HepG2 (cell line): ENCODE measurements at regions not wholly inside any gene's neighbourhood (a gene's known extent, or its start where the extent isn't known, plus 50 kb on each side); places are given as distances from the start of the nearest gene placed in this dataset.

Experiments
- ATAC-seq: fragments of 200-7000 bp; cut with Tn5 transposase; 3 replicates; pipeline ENCODE4 v1.9.1; 2020; ENCODE audit warnings: mild to moderate bottlenecking, moderate library complexity
- BruUV-seq: library from RNA; stranded (reverse); fragments of 400-500 nt; replicated peaks from 2 replicates; lab custom pipeline; 2021; lab: Mats Ljungman, UMichigan
- CTCF ChIA-PET: fragments of 300-600 bp; formaldehyde crosslinking; extraction: SDS; loops from one replicate; lab custom pipeline; 2021; ENCODE audit warnings: low total read pairs, inconsistent platforms, low intra/inter-chr PET ratio; lab: Yijun Ruan, JAX
- POLR2A ChIA-PET: fragments of 350-600 bp; sonication (Branson Sonifier 250); formaldehyde crosslinking; loops from one replicate; lab custom pipeline; 2020; ENCODE audit warnings: antibody characterized with exemption, inconsistent platforms; lab: Yijun Ruan, JAX
- DNase-seq: peaks from one replicate; pipeline ENCODE4 v3.0.0-alpha.2; 2015; ENCODE audit warnings: low spot score
- FAIRE-seq: peaks from 3 replicates; lab custom pipeline; 2011; peaks lifted over from hg19 to GRCh38; lab: Jason Lieb, UNC
- H2AFZ ChIP-seq: one replicate; pipeline ENCODE4 v1.6.1; 2011; ENCODE audit warnings: low read length, inconsistent platforms
- H3K27ac ChIP-seq: fragments of 300-600 bp; 3 replicates; pipeline ENCODE4 v1.8.0; 2011; ENCODE audit warnings: mixed run types, mild to moderate bottlenecking, mixed read lengths, low read length, inconsistent platforms; ENCODE audit not compliant: insufficient read depth; ENCODE audit errors: extremely low read length
- H3K27me3 ChIP-seq, 2 experiments: fragments of 200-600 bp in 1 of 2; 2 replicates in 1 of 2; 3 replicates in 1 of 2; pipeline versions ENCODE4 v1.6.0 to v1.8.0; 2011; ENCODE audit warnings: low read length in 2 of 2, mild to moderate bottlenecking in 2 of 2, moderate library complexity in 2 of 2, inconsistent platforms in 1 of 2; ENCODE audit not compliant: insufficient read depth in 2 of 2, control insufficient read depth in 1 of 2
- H3K36me3 ChIP-seq, 2 experiments: fragments of 200-600 bp in 1 of 2; replicated peaks in 1 of 2; 2 replicates in 1 of 2; 3 replicates in 1 of 2; pipeline versions ENCODE4 v1.5.1 to v1.8.0; 2011; ENCODE audit warnings: low read length in 2 of 2, inconsistent platforms in 1 of 2; ENCODE audit not compliant: insufficient read depth in 2 of 2, control insufficient read depth in 1 of 2
- H3K4me1 ChIP-seq: 2 replicates; pipeline ENCODE4 v1.5.1; 2012; ENCODE audit warnings: low read length, inconsistent platforms; ENCODE audit not compliant: insufficient read depth
- H3K4me2 ChIP-seq: 2 replicates; pipeline ENCODE4 v1.6.0; 2011; ENCODE audit warnings: low read depth, low read length, inconsistent platforms
- H3K4me3 ChIP-seq, 3 experiments: fragments of 200-600 bp in 1 of 3; sonication (generic), shearing (Covaris generic) in 1 of 3; replicated peaks in 1 of 3; 2 replicates each; pipeline ENCODE4 v1.5.1; 2011 to 2016; ENCODE audit warnings: low read length in 3 of 3, inconsistent platforms in 2 of 3, low read depth in 2 of 3, mild to moderate bottlenecking in 2 of 3, control low read depth in 1 of 3, mixed read lengths in 1 of 3; ENCODE audit not compliant: insufficient read depth in 1 of 3
- H3K79me2 ChIP-seq: one replicate; pipeline ENCODE4 v1.6.1; 2011; ENCODE audit warnings: low read length, inconsistent platforms; ENCODE audit not compliant: insufficient read depth
- H3K9ac ChIP-seq: 2 replicates; pipeline ENCODE4 v1.6.0; 2011; ENCODE audit warnings: mild to moderate bottlenecking, low read depth, low read length, inconsistent platforms; ENCODE audit not compliant: insufficient read depth
- H3K9me3 ChIP-seq: 2 replicates; pipeline ENCODE4 v1.5.1; 2012; ENCODE audit warnings: mild to moderate bottlenecking, low read length
- H4K20me1 ChIP-seq: 2 replicates; pipeline ENCODE4 v1.6.0; 2011; ENCODE audit warnings: inconsistent platforms, mild to moderate bottlenecking, low read length, moderate library complexity; ENCODE audit not compliant: insufficient read depth
- ASH2L ChIP-seq: fragments of 300-600, 200-600 bp; sonication (generic); IDR thresholded peaks from 2 replicates; pipeline ENCODE4 v1.7.0; 2017; ENCODE audit warnings: low read depth, mild to moderate bottlenecking, moderate library complexity, mixed read lengths, low read length; ENCODE audit not compliant: insufficient read length
- GTF2F1 ChIP-seq: fragments of 150-350 bp; IDR thresholded peaks from 2 replicates; pipeline ENCODE4 v1.6.1; 2014; ENCODE audit warnings: low read length
- HOXD1 ChIP-seq: sonication (generic); formaldehyde crosslinking; IDR thresholded peaks from 2 replicates; pipeline ENCODE4 v1.5.0; 2020; ENCODE audit warnings: missing genetic modification reagents
- MXD1 ChIP-seq: sonication (generic); formaldehyde crosslinking; IDR thresholded peaks from 2 replicates; pipeline ENCODE4 v1.4.0; 2020; ENCODE audit warnings: mild to moderate bottlenecking, missing genetic modification reagents
- RBM39 ChIP-seq: fragments of 200-400 bp; formaldehyde crosslinking; IDR thresholded peaks from one replicate; pipeline ENCODE4 v1.6.1; 2018; ENCODE audit warnings: antibody characterized with exemption, mild to moderate bottlenecking, low read depth, low read length; ENCODE audit not compliant: poor library complexity, severe bottlenecking
- REPIN1 ChIP-seq: sonication (generic); formaldehyde crosslinking; IDR thresholded peaks from 2 replicates; pipeline ENCODE4 v1.8.0; 2022; ENCODE audit warnings: missing genetic modification reagents, low read depth, mild to moderate bottlenecking, borderline replicate concordance
- TFAP4 ChIP-seq: sonication (generic); IDR thresholded peaks from 2 replicates; pipeline ENCODE4 v1.6.1; 2016; ENCODE audit warnings: low read depth, borderline replicate concordance
- TFDP2 ChIP-seq: sonication (generic); formaldehyde crosslinking; IDR thresholded peaks from 2 replicates; pipeline ENCODE4 v1.4.0; 2020; ENCODE audit warnings: missing genetic modification reagents
- ZBTB40 ChIP-seq, 2 experiments: fragments of 450-650 bp in 1 of 2; sonication (generic) in 1 of 2; formaldehyde crosslinking in 1 of 2; IDR thresholded peaks; 2 replicates each; pipeline versions ENCODE4 v1.6.1 to v1.8.0; 2016 to 2022; ENCODE audit warnings: antibody characterized with exemption in 1 of 2, mild to moderate bottlenecking in 1 of 2, missing genetic modification reagents in 1 of 2
- ZNF839 ChIP-seq: sonication (generic); formaldehyde crosslinking; IDR thresholded peaks from 2 replicates; pipeline ENCODE4 v1.4.0; 2020; ENCODE audit warnings: missing genetic modification reagents, mild to moderate bottlenecking, borderline replicate concordance
- WGBS: methylation state at CpG from one replicate; pipeline ENCODE4 v1.1.6; 2017; ENCODE audit warnings: low lambda C conversion rate; 5-methylcytosine and 5-hydroxymethylcytosine counted together
- in situ Hi-C: cut with HindIII; loops from 2 replicates; pipeline ENCODE4 v1.10.0; 2017; ENCODE audit warnings: low pct_unique_long_range_greater_than_20kb; ENCODE audit not compliant: extremely low pct_ligation_motif_present
- intact Hi-C: fragments of 100-400 bp; cut with micrococcal nuclease; formaldehyde crosslinking; loops from one replicate; pipeline ENCODE4 v1.10.0; 2022; ENCODE audit not compliant: unreplicated experiment

GRCh38 chr5:136892000-136892399 is 526.7 kb upstream of the TRPC7 start (continued):
- TF ChIP-seq HOXD1 (CRISPR knock-in tag) (no peak), TFDP2 (CRISPR knock-in tag) (no peak)

GRCh38 chr5:136891175-136891972 is 526.0 kb upstream of the TRPC7 start:
- FAIRE-seq (no peak), DNase-seq (no peak), ATAC-seq (no peak)
- ChIA-PET CTCF (no interaction called here), POLR2A (no interaction called here)
- 16% methylated on average over 6 of the region's 6 CpGs for WGBS
- Histone ChIP-seq H2AFZ (no peak overlapping the region), H3K36me3 (no peaks in the 10 kb centered on the region), H3K4me3 (no peak overlapping the region), H3K27me3 (no peaks in the 10 kb centered on the region), H3K4me2 (no peak overlapping the region), H3K27ac (no peak overlapping the region), H3K79me2 (no peaks in the 10 kb centered on the region), H3K9me3 (no peaks in the 10 kb centered on the region), H3K4me1 (no peaks in the 10 kb centered on the region), H3K9ac (no peak overlapping the region), H4K20me1 (no peaks in the 10 kb centered on the region)
- in situ Hi-C loops (no loop called here), intact Hi-C loops (no loop called here)
- no TSS peak for BruUV-seq
- no peak for TF ChIP-seq ZBTB40 (IDR thresholded peaks at IDR 0.05)
- TF ChIP-seq ZBTB40 (CRISPR knock-in tag; IDR thresholded peaks at IDR 0.05), result no peak
- TF ChIP-seq ASH2L, result no peak
- TF ChIP-seq TFAP4, result no peak
- no peak for TF ChIP-seq REPIN1
- no peak for TF ChIP-seq MXD1 (CRISPR knock-in tag)
- no peak for TF ChIP-seq GTF2F1
- TF ChIP-seq ZNF839 (CRISPR knock-in tag), result no peak
- TF ChIP-seq RBM39, result no peak
